IMR-90 (cell line): ENCODE measurements at regions not wholly inside any gene's neighbourhood (a gene's known extent, or its start where the extent isn't known, plus 50 kb on each side); places are given as distances from the start of the nearest gene placed in this dataset.

Experiments used
- ATAC-seq: fragments of 200-7000 bp; cut with Tn5 transposase; 2 replicates; pipeline ENCODE4 v1.9.1; 2020; ENCODE audit warnings: low read depth, mild to moderate bottlenecking, moderate library complexity
- BruUV-seq: library from RNA; stranded (reverse); fragments of 400-500 nt; replicated peaks from 2 replicates; lab custom pipeline; 2021; lab: Mats Ljungman, UMichigan
- CTCF ChIA-PET: fragments of 300-600 bp; formaldehyde crosslinking; extraction: SDS; loops from one replicate; lab custom pipeline; 2021; ENCODE audit warnings: antibody characterized with exemption; lab: Yijun Ruan, JAX
- POLR2A ChIA-PET: fragments of 300-600 bp; sonication (Branson Sonifier 250); formaldehyde crosslinking; loops from one replicate; lab custom pipeline; 2022; ENCODE audit warnings: antibody characterized with exemption; ENCODE audit not compliant: unreplicated experiment; lab: Charles Lee
- DNase-seq: peaks from one replicate; pipeline ENCODE4 v3.0.0; 2013
- H2AFZ ChIP-seq: replicated peaks from 2 replicates; pipeline ENCODE3; 2013; ENCODE audit warnings: low read length, mild to moderate bottlenecking; ENCODE audit not compliant: poor library complexity
- H2AK5ac ChIP-seq: 2 replicates; pipeline ENCODE4 v1.6.1; 2013; ENCODE audit warnings: low read depth, low read length, inconsistent platforms
- H2AK9ac ChIP-seq: replicated peaks from 2 replicates; pipeline ENCODE3; 2013; ENCODE audit warnings: mild to moderate bottlenecking, low read depth, low read length, moderate library complexity; ENCODE audit not compliant: poor library complexity
- H2BK120ac ChIP-seq: 2 replicates; pipeline ENCODE4 v1.6.1; 2013; ENCODE audit warnings: low read depth, low read length, inconsistent platforms
- H2BK15ac ChIP-seq: 3 replicates; pipeline ENCODE4 v1.6.1; 2013; ENCODE audit warnings: low read depth, low read length, inconsistent platforms
- H2BK20ac ChIP-seq: 2 replicates; pipeline ENCODE4 v1.6.1; 2013; ENCODE audit warnings: low read depth, mild to moderate bottlenecking, inconsistent platforms, low read length, moderate library complexity
- H2BK5ac ChIP-seq: 2 replicates; pipeline ENCODE4 v1.6.1; 2013; ENCODE audit warnings: mild to moderate bottlenecking, low read depth, low read length, inconsistent platforms; ENCODE audit not compliant: poor library complexity, severe bottlenecking
- H3K14ac ChIP-seq: replicated peaks from 2 replicates; pipeline ENCODE4 v1.6.1; 2013; ENCODE audit warnings: low read depth, low read length, inconsistent platforms
- H3K18ac ChIP-seq: 2 replicates; pipeline ENCODE4 v1.6.1; 2013; ENCODE audit warnings: low read depth, low read length, control low read depth
- H3K23ac ChIP-seq: 2 replicates; pipeline ENCODE4 v1.6.1; 2013; ENCODE audit warnings: low read depth, low read length, inconsistent platforms
- H3K27ac ChIP-seq: 2 replicates; pipeline ENCODE4 v1.5.1; 2013; ENCODE audit warnings: mild to moderate bottlenecking, control low read depth, low read length; ENCODE audit not compliant: insufficient read depth
- H3K27me3 ChIP-seq: 2 replicates; pipeline ENCODE4 v1.6.1; 2013; ENCODE audit warnings: low read length; ENCODE audit not compliant: control insufficient read depth, insufficient read depth
- H3K36me3 ChIP-seq: 2 replicates; pipeline ENCODE4 v1.6.1; 2013; ENCODE audit warnings: low read length, mixed read lengths; ENCODE audit not compliant: control insufficient read depth, insufficient read depth
- H3K4ac ChIP-seq: 2 replicates; pipeline ENCODE4 v1.6.1; 2013; ENCODE audit warnings: low read depth, low read length, inconsistent platforms
- H3K4me1 ChIP-seq: 2 replicates; pipeline ENCODE4 v1.6.1; 2013; ENCODE audit warnings: low read length, mixed read lengths; ENCODE audit not compliant: control insufficient read depth, insufficient read depth
- H3K4me2 ChIP-seq: 2 replicates; pipeline ENCODE4 v1.6.1; 2013; ENCODE audit warnings: low read depth, mild to moderate bottlenecking, control low read depth, low read length, moderate library complexity
- H3K4me3 ChIP-seq: 2 replicates; pipeline ENCODE4 v1.5.1; 2013; ENCODE audit warnings: low read depth, mild to moderate bottlenecking, control low read depth, low read length, moderate library complexity; ENCODE audit not compliant: insufficient read depth
- H3K56ac ChIP-seq: 2 replicates; pipeline ENCODE4 v1.6.1; 2013; ENCODE audit warnings: low read length, inconsistent platforms; ENCODE audit not compliant: insufficient read depth; ENCODE audit errors: extremely low read depth
- H3K79me1 ChIP-seq, 2 experiments: 2 replicates each; pipeline ENCODE4 v1.6.1; 2013; ENCODE audit warnings: low read length in 2 of 2, inconsistent platforms in 1 of 2, low read depth in 1 of 2
- H3K9ac ChIP-seq: 2 replicates; pipeline ENCODE4 v1.6.1; 2013; ENCODE audit warnings: low read depth, low read length, control low read depth
- H3K9me1 ChIP-seq: 2 replicates; pipeline ENCODE4 v1.6.1; 2013; ENCODE audit warnings: low read length, inconsistent platforms; ENCODE audit not compliant: insufficient read depth
- H3K9me3 ChIP-seq: 2 replicates; pipeline ENCODE4 v1.6.1; 2013; ENCODE audit warnings: low read length; ENCODE audit not compliant: control insufficient read depth, insufficient read depth
- H4K20me1 ChIP-seq: 2 replicates; pipeline ENCODE4 v1.6.1; 2013; ENCODE audit warnings: low read length, inconsistent platforms; ENCODE audit not compliant: insufficient read depth
- H4K5ac ChIP-seq: 2 replicates; pipeline ENCODE4 v1.6.1; 2013; ENCODE audit warnings: mild to moderate bottlenecking, low read depth, low read length, control low read depth
- H4K8ac ChIP-seq, 2 experiments: 2 replicates each; pipeline ENCODE4 v1.6.1; 2013; ENCODE audit warnings: low read depth in 2 of 2, low read length in 2 of 2, control low read depth in 1 of 2, inconsistent platforms in 1 of 2
- H4K91ac ChIP-seq: 2 replicates; pipeline ENCODE4 v1.6.1; 2013; ENCODE audit warnings: low read depth, low read length, inconsistent platforms; ENCODE audit not compliant: insufficient read depth
- CEBPB ChIP-seq: IDR thresholded peaks from 2 replicates; pipeline ENCODE4 v1.6.1; 2012; ENCODE audit warnings: low read depth, low read length, improper control_type of control experiment
- CHD1 ChIP-seq: IDR thresholded peaks from 2 replicates; pipeline ENCODE4 v1.6.1; 2012; ENCODE audit warnings: low read depth, low read length, improper control_type of control experiment
- MAZ ChIP-seq: IDR thresholded peaks from 2 replicates; pipeline ENCODE4 v1.6.1; 2012; ENCODE audit warnings: low read depth, mild to moderate bottlenecking, low read length, improper control_type of control experiment, moderate library complexity, borderline replicate concordance
- MXI1 ChIP-seq: IDR thresholded peaks from 2 replicates; pipeline ENCODE4 v1.6.1; 2012; ENCODE audit warnings: low read depth, mild to moderate bottlenecking, low read length, moderate library complexity, borderline replicate concordance
- NFE2L2 ChIP-seq: fragments of 150-350 bp; IDR thresholded peaks from 2 replicates; pipeline ENCODE4 v1.6.1; 2016; ENCODE audit warnings: low read depth, mild to moderate bottlenecking, low read length
- POLR2A ChIP-seq: IDR thresholded peaks from 2 replicates; pipeline ENCODE4 v1.6.1; 2012; ENCODE audit warnings: mild to moderate bottlenecking, low read depth, low read length
- SMC3 ChIP-seq: fragments of 150-350 bp; IDR thresholded peaks from 2 replicates; pipeline ENCODE4 v1.6.1; 2016; ENCODE audit warnings: low read depth, mild to moderate bottlenecking, antibody characterized with exemption, low read length, moderate library complexity
- USF2 ChIP-seq: fragments of 150-350 bp; IDR thresholded peaks from 2 replicates; pipeline ENCODE4 v1.6.1; 2017; ENCODE audit warnings: mild to moderate bottlenecking, antibody characterized with exemption, low read length, low read depth
- WGBS, 2 experiments: methylation state at CpG; one replicate each; pipeline versions ENCODE4 v1.1.5 to v1.1.7; 2013; ENCODE audit warnings: missing lambda C conversion rate in 2 of 2; ENCODE audit not compliant: insufficient read length in 1 of 2; ENCODE audit errors: extremely low coverage in 2 of 2; 5-methylcytosine and 5-hydroxymethylcytosine counted together
- dilution Hi-C: fragments of 300-500 bp; cut with HindIII; formaldehyde crosslinking; loops from one replicate; pipeline ENCODE4 v1.14.3; 2018; ENCODE audit warnings: low sequenced_read_pairs; ENCODE audit not compliant: unreplicated experiment
- in situ Hi-C: fragments of 300-500 bp; cut with MboI; formaldehyde crosslinking; loops from 3 replicates; pipeline ENCODE4 v1.14.3; 2019; ENCODE audit warnings: low sequenced_read_pairs, inconsistent platforms, mixed read lengths
- intact Hi-C: fragments of 100-400 bp; cut with micrococcal nuclease; formaldehyde crosslinking; loops from 2 replicates; pipeline ENCODE4 v1.10.0; 2022

DNA sequence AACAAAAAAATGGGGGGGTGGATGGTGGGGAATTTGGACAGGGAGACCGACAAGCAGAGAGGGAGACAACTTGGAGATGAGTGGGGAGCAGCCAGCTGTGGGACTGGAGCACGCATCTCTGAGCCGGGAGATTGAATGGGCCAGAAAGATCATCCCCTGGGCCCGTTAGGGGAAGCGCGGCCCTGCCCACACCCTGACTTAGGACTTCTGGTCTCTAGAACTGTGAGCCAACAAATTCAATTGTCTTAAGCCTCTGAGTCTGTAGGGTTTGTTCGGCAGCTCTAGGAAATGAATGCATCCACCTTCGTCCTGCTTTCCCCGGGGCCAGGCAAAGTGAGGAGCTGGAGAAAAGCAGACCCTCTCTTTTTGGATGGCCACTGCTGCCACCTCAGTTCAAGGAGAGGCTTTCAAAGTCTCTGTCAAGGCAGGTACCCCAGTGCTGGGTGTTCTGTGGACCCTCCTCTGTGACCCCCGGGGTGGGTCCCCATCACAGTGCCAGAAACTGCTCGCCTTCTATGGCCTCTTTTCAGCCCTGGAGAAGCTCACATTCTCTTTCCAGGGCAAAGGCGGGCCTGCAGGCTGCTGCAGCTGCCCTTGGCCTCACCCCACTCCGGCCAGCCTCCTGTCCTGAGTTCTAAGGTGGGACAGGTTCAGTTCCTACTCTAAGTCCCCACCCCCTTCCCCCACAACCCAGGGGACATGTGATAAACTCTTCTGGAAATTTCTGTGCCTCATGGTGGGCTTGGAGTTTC is 423.2 kb downstream of the RPS24 start (continued):
- no peak for TF ChIP-seq MAZ

GRCh38 chr10:78457804-78458482 is 424.3 kb downstream of the RPS24 start:
- Histone ChIP-seq H2AK5ac (peak overlapping the region; percentile 71), H3K9me1 (peaks cover 19% of the 10 kb centered on the region), H4K91ac (peak overlapping the region; percentile 20; the same call in 1 of the 2 replicates), H2AFZ (peak overlapping the region; percentile 75), H2BK120ac (peak overlapping the region; percentile 48), H3K36me3 (no peaks in the 10 kb centered on the region), H3K9ac (no peak overlapping the region), H3K56ac (0 out of 2 replicates have a peak overlapping the region, but pooled peaks have one; percentile 5), H2AK9ac (no peak overlapping the region), H4K8ac (peak overlapping the region in 1 of 2 experiments; percentile 24; a peak in 1 of 4 replicates), H3K27me3 (no peaks in the 10 kb centered on the region), H3K4me3 (no peak overlapping the region), H2BK20ac (peak overlapping the region; percentile 47), H3K9me3 (no peaks in the 10 kb centered on the region), H2BK15ac (peak overlapping the region; percentile 62; the same call in 2 of the 3 replicates), H4K5ac (peak overlapping the region; percentile 11; the same call in 1 of the 2 replicates), H3K79me1 (no peaks in the 10 kb centered on the region), H3K4me2 (peak overlapping the region; percentile 21), H2BK5ac (no peak overlapping the region), H4K20me1 (no peaks in the 10 kb centered on the region), H3K23ac (peak overlapping the region; percentile 6; the same call in 1 of the 2 replicates), H3K4ac (peak overlapping the region; percentile 61), H3K4me1 (peaks cover 14% of the 10 kb centered on the region), H3K27ac (no peak overlapping the region), H3K14ac (peak overlapping the region; percentile 26; the same call in 1 of the 2 replicates), H3K18ac (peak overlapping the region; percentile 1; the same call in 1 of the 2 replicates)
- ChIA-PET POLR2A (no interaction called here), CTCF (interaction anchor here (1.5 kb wide), 1 partner anchor 44 kb away, joined by 4 read pairs; no protein-coding TSS in a partner anchor)
- 100% methylated on average over 1 of the region's 8 CpGs; no CpG with 5 or more reads in 1 of the 2 experiments for WGBS, 2 experiments
- BruUV-seq = no TSS peak
- ATAC-seq (peak; percentile 48), DNase-seq (peak; percentile 90)
- no peak for TF ChIP-seq MXI1
- TF ChIP-seq CEBPB = 0 out of 2 replicates have a peak, but pooled peaks have one; percentile 8
- TF ChIP-seq CHD1 = no peak
- no peak for TF ChIP-seq NFE2L2
- TF ChIP-seq POLR2A = no peak
- no peak for TF ChIP-seq USF2
- no peak for TF ChIP-seq SMC3
- intact Hi-C loops = no loop called here
- in situ Hi-C loops = no loop called here
- dilution Hi-C loops = no loop called here
